H9 (cell line): ENCODE measurements at regions not wholly inside any gene's neighbourhood (a gene's known extent, or its start where the extent isn't known, plus 50 kb on each side); places are given as distances from the start of the nearest gene placed in this dataset.

Experiments used
- DNase-seq: peaks from one replicate; pipeline ENCODE4 v3.0.0-alpha.2; 2017
- H2AFZ ChIP-seq: one replicate; pipeline ENCODE4 v1.6.1; 2013; ENCODE audit warnings: mild to moderate bottlenecking, low read length, control low read depth, moderate library complexity
- H2AK5ac ChIP-seq: 2 replicates; pipeline ENCODE4 v1.6.1; 2013; ENCODE audit warnings: low read length, control low read depth, mixed read lengths; ENCODE audit not compliant: insufficient read length
- H2BK120ac ChIP-seq: one replicate; pipeline ENCODE4 v1.6.1; 2013; ENCODE audit warnings: low read depth, mild to moderate bottlenecking, low read length, control low read depth, inconsistent platforms; ENCODE audit not compliant: poor library complexity, severe bottlenecking
- H2BK12ac ChIP-seq: 2 replicates; pipeline ENCODE4 v1.6.1; 2013; ENCODE audit warnings: low read length, control low read depth, mixed read lengths, low read depth; ENCODE audit not compliant: insufficient read length
- H2BK15ac ChIP-seq: 2 replicates; pipeline ENCODE4 v1.6.1; 2013; ENCODE audit warnings: low read depth, low read length, control low read depth
- H2BK20ac ChIP-seq: one replicate; pipeline ENCODE4 v1.6.1; 2013; ENCODE audit warnings: low read depth, mild to moderate bottlenecking, low read length, control low read depth, inconsistent platforms; ENCODE audit not compliant: poor library complexity, severe bottlenecking
- H2BK5ac ChIP-seq: 2 replicates; pipeline ENCODE4 v1.6.1; 2013; ENCODE audit warnings: low read length, control low read depth, mixed read lengths; ENCODE audit not compliant: insufficient read length
- H3K14ac ChIP-seq: 2 replicates; pipeline ENCODE4 v1.6.1; 2013; ENCODE audit warnings: low read length, control low read depth; ENCODE audit not compliant: insufficient read depth
- H3K18ac ChIP-seq: 2 replicates; pipeline ENCODE4 v1.6.1; 2013; ENCODE audit warnings: low read depth, mild to moderate bottlenecking, mixed read lengths, low read length, control low read depth; ENCODE audit not compliant: insufficient read length
- H3K23ac ChIP-seq: 2 replicates; pipeline ENCODE4 v1.6.1; 2013; ENCODE audit warnings: low read length, control low read depth, mixed read lengths, low read depth; ENCODE audit not compliant: insufficient read length
- H3K23me2 ChIP-seq: 2 replicates; pipeline ENCODE4 v1.6.1; 2013; ENCODE audit warnings: low read depth, mild to moderate bottlenecking, mixed read lengths, low read length, control low read depth; ENCODE audit not compliant: insufficient read length, poor library complexity, severe bottlenecking
- H3K27ac ChIP-seq: 2 replicates; pipeline ENCODE4 v1.5.1; 2013; ENCODE audit warnings: low read length, control low read depth, mixed read lengths, low read depth; ENCODE audit not compliant: insufficient read length
- H3K27me3 ChIP-seq: 2 replicates; pipeline ENCODE4 v1.6.1; 2013; ENCODE audit warnings: low read length, control low read depth, inconsistent platforms; ENCODE audit not compliant: insufficient read depth
- H3K4ac ChIP-seq: 2 replicates; pipeline ENCODE4 v1.6.1; 2013; ENCODE audit warnings: low read depth, mild to moderate bottlenecking, control low read depth, inconsistent platforms, low read length, moderate library complexity
- H3K4me1 ChIP-seq: 2 replicates; pipeline ENCODE4 v1.6.1; 2013; ENCODE audit warnings: low read length, control low read depth, inconsistent platforms; ENCODE audit not compliant: insufficient read depth
- H3K4me2 ChIP-seq: 2 replicates; pipeline ENCODE4 v1.6.1; 2013; ENCODE audit warnings: low read length, control low read depth, mixed read lengths; ENCODE audit not compliant: insufficient read length, insufficient read depth
- H3K56ac ChIP-seq: 2 replicates; pipeline ENCODE4 v1.6.1; 2013; ENCODE audit warnings: low read depth, mild to moderate bottlenecking, mixed read lengths, low read length, control low read depth; ENCODE audit not compliant: insufficient read length
- H3K79me1 ChIP-seq: 2 replicates; pipeline ENCODE4 v1.6.1; 2013; ENCODE audit warnings: low read depth, mild to moderate bottlenecking, moderate library complexity, low read length, control low read depth, inconsistent platforms; ENCODE audit not compliant: insufficient read depth, poor library complexity, severe bottlenecking
- H3K79me2 ChIP-seq: 2 replicates; pipeline ENCODE4 v1.6.1; 2013; ENCODE audit warnings: low read length, control low read depth, inconsistent platforms; ENCODE audit not compliant: insufficient read depth
- H3K9ac ChIP-seq: 2 replicates; pipeline ENCODE4 v1.6.1; 2013; ENCODE audit warnings: low read length, control low read depth, mixed read lengths; ENCODE audit not compliant: insufficient read length; ENCODE audit errors: extremely low read depth
- H3K9me3 ChIP-seq: one replicate; pipeline ENCODE4 v1.6.1; 2013; ENCODE audit warnings: low read depth, low read length, inconsistent platforms; ENCODE audit not compliant: control insufficient read depth
- H3T11ph ChIP-seq: one replicate; pipeline ENCODE4 v1.6.1; 2013; ENCODE audit warnings: mild to moderate bottlenecking, low read length, control low read depth, inconsistent platforms
- H4K20me1 ChIP-seq: one replicate; pipeline ENCODE4 v1.6.1; 2013; ENCODE audit not compliant: control insufficient read depth, insufficient read length, insufficient read depth
- H4K5ac ChIP-seq: 2 replicates; pipeline ENCODE4 v1.6.1; 2013; ENCODE audit warnings: low read depth, mild to moderate bottlenecking, mixed read lengths, low read length, control low read depth; ENCODE audit not compliant: insufficient read length
- H4K8ac ChIP-seq: replicated peaks from 2 replicates; pipeline ENCODE4 v1.6.1; 2013; ENCODE audit warnings: low read length, control low read depth, mixed read lengths, low read depth; ENCODE audit not compliant: insufficient read length
- H4K91ac ChIP-seq: 2 replicates; pipeline ENCODE4 v1.6.1; 2013; ENCODE audit warnings: low read depth, mild to moderate bottlenecking, moderate library complexity, mixed read lengths, low read length, control low read depth; ENCODE audit not compliant: insufficient read length
- H3K27ac Mint-ChIP-seq, 3 experiments: 2 replicates in 2 of 3; 3 replicates in 1 of 3; pipeline ENCODE4 v1.8.0; 2020 to 2021; ENCODE audit warnings: mixed read lengths in 3 of 3, mild to moderate bottlenecking in 1 of 3, moderate library complexity in 1 of 3
- H3K27me3 Mint-ChIP-seq: 2 replicates; pipeline ENCODE4 v1.8.0; 2021; ENCODE audit warnings: low read depth, mild to moderate bottlenecking, moderate library complexity, mixed read lengths
- H3K36me3 Mint-ChIP-seq, 3 experiments: 2 replicates in 2 of 3; 3 replicates in 1 of 3; pipeline ENCODE4 v1.8.0; 2020 to 2021; ENCODE audit warnings: low read depth in 3 of 3, mixed read lengths in 3 of 3; ENCODE audit not compliant: insufficient read depth in 1 of 3
- H3K4me1 Mint-ChIP-seq, 2 experiments: 2 replicates each; pipeline ENCODE4 v1.8.0; 2020; ENCODE audit warnings: mixed read lengths in 2 of 2
- H3K4me3 Mint-ChIP-seq, 2 experiments: 2 replicates in 1 of 2; 3 replicates in 1 of 2; pipeline ENCODE4 v1.8.0; 2020 to 2021; ENCODE audit warnings: mild to moderate bottlenecking in 2 of 2, mixed read lengths in 2 of 2, moderate library complexity in 1 of 2
- H3K9me3 Mint-ChIP-seq, 2 experiments: 2 replicates in 1 of 2; 3 replicates in 1 of 2; pipeline ENCODE4 v1.8.0; 2020; ENCODE audit warnings: mild to moderate bottlenecking in 2 of 2, mixed read lengths in 2 of 2, moderate library complexity in 1 of 2
- WGBS: extraction: QIAGEN DNeasy Blood & Tissue Kit; methylation state at CpG from one replicate; pipeline ENCODE4 v1.1.7; 2013; ENCODE audit warnings: missing lambda C conversion rate, low lambda C conversion rate, mixed read lengths; ENCODE audit not compliant: insufficient read length; ENCODE audit errors: extremely low coverage; 5-methylcytosine and 5-hydroxymethylcytosine counted together
- TF ChIP-seq, protein P1 (sequence below): fragments of 200-600 bp; sonication (generic); conservative IDR thresholded peaks from 3 replicates; pipeline ENCODE4 v1.8.0; 2021; ENCODE audit warnings: antibody characterized with exemption, mild to moderate bottlenecking

- Histone ChIP-seq H4K20me1 (no peaks in the 10 kb centered on the region), H2AFZ (no peak overlapping the region), H3K9me3 (no peaks in the 10 kb centered on the region), H3K23ac (no peak overlapping the region), H2BK15ac (no peak overlapping the region), H2BK20ac (no peak overlapping the region), H3K14ac (no peak overlapping the region), H4K8ac (no peak overlapping the region), H2BK12ac (no peak overlapping the region), H3K79me1 (no peaks in the 10 kb centered on the region), H3K4ac (no peak overlapping the region), H2BK120ac (no peak overlapping the region), H3K56ac (no peak overlapping the region), H3T11ph (no peak overlapping the region), H3K27me3 (no peaks in the 10 kb centered on the region), H3K4me1 (no peaks in the 10 kb centered on the region; the same call in 1 of the 2 replicates), H2AK5ac (no peak overlapping the region), H3K18ac (no peak overlapping the region), H3K4me2 (no peak overlapping the region), H4K5ac (no peak overlapping the region), H3K79me2 (no peaks in the 10 kb centered on the region), H4K91ac (no peak overlapping the region), H3K27ac (no peak overlapping the region), H2BK5ac (no peak overlapping the region), H3K9ac (no peak overlapping the region), H3K23me2 (no peaks in the 10 kb centered on the region)
- no CpG with 5 or more reads among the region's 5 CpGs for WGBS
- no peak for DNase-seq
- no peaks in the 10 kb centered on the region for H3K4me1 Mint-ChIP-seq
- H3K27me3 Mint-ChIP-seq, result peaks cover 2% of the 10 kb centered on the region
- peaks cover 6 to 7% of the 10 kb centered on the region in 2 experiments; a peak in 4 of 5 replicates for H3K9me3 Mint-ChIP-seq
- no peak overlapping the region for H3K4me3 Mint-ChIP-seq
- TF ChIP-seq, protein P1, sequence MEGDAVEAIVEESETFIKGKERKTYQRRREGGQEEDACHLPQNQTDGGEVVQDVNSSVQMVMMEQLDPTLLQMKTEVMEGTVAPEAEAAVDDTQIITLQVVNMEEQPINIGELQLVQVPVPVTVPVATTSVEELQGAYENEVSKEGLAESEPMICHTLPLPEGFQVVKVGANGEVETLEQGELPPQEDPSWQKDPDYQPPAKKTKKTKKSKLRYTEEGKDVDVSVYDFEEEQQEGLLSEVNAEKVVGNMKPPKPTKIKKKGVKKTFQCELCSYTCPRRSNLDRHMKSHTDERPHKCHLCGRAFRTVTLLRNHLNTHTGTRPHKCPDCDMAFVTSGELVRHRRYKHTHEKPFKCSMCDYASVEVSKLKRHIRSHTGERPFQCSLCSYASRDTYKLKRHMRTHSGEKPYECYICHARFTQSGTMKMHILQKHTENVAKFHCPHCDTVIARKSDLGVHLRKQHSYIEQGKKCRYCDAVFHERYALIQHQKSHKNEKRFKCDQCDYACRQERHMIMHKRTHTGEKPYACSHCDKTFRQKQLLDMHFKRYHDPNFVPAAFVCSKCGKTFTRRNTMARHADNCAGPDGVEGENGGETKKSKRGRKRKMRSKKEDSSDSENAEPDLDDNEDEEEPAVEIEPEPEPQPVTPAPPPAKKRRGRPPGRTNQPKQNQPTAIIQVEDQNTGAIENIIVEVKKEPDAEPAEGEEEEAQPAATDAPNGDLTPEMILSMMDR, result no peak
- H3K36me3 Mint-ChIP-seq, result no peaks in the 10 kb centered on the region; a peak in 2 of 7 replicates
- H3K27ac Mint-ChIP-seq, result no peak overlapping the region
Measured at GRCh38 chr4:38354872-38355271, 309.1 kb upstream of the KLF3 start.
